Esophagus muscularis mucosa (tissue), 4 donors: ENCODE measurements at regions not wholly inside any gene's neighbourhood (a gene's known extent, or its start where the extent isn't known, plus 50 kb on each side); places are given as distances from the start of the nearest gene placed in this dataset.

Experiments
- DNase-seq: peaks from one replicate; pipeline ENCODE4 v3.0.0-alpha.2; 2017; ENCODE audit errors: extremely low spot score
- H3K27ac ChIP-seq, 4 donors: fragments of 200-600 bp; sonication (generic); replicated peaks in 1 of 4; 1 replicate in 3 of 4; 2 replicates in 1 of 4; pipeline ENCODE4 v1.5.1; 2016 to 2019; ENCODE audit warnings: mild to moderate bottlenecking in 1 of 4
- H3K27me3 ChIP-seq, 4 donors: fragments of 200-600 bp; sonication (generic); one replicate each; pipeline versions ENCODE4 v1.5.1 to v1.6.0; 2016 to 2019
- H3K36me3 ChIP-seq, 4 donors: fragments of 200-600 bp; sonication (generic); one replicate each; pipeline ENCODE4 v1.5.1; 2016 to 2019
- H3K4me1 ChIP-seq, 4 donors: fragments of 200-600 bp; sonication (generic); one replicate each; pipeline ENCODE4 v1.5.1; 2016 to 2019
- H3K4me3 ChIP-seq, 4 donors: fragments of 200-600 bp; sonication (generic); 1 replicate in 2 of 4; 2 replicates in 2 of 4; pipeline ENCODE4 v1.5.1; 2016 to 2019; ENCODE audit warnings: mild to moderate bottlenecking in 4 of 4, moderate library complexity in 1 of 4
- H3K9me3 ChIP-seq, 4 donors: fragments of 200-600 bp; sonication (generic); 1 replicate in 3 of 4; 2 replicates in 1 of 4; pipeline ENCODE4 v1.5.1; 2016 to 2019
- EP300 ChIP-seq: sonication (generic); formaldehyde crosslinking; IDR thresholded peaks from one replicate; pipeline ENCODE4 v1.6.1; 2017; ENCODE audit warnings: antibody characterized with exemption
- POLR2A ChIP-seq: fragments of 450-650 bp; IDR thresholded peaks from one replicate; pipeline ENCODE4 v1.6.1; 2017; ENCODE audit warnings: antibody characterized with exemption, moderate library complexity, mild to moderate bottlenecking, low read depth
- POLR2AphosphoS5 ChIP-seq, 2 donors: sonication (generic); formaldehyde crosslinking; IDR thresholded peaks; one replicate each; pipeline ENCODE4 v1.6.1; 2017; ENCODE audit warnings: antibody characterized with exemption in 2 of 2
- WGBS: methylation state at CpG from one replicate; pipeline ENCODE4 v1.1.5; 2018; 5-methylcytosine and 5-hydroxymethylcytosine counted together
- intact Hi-C: fragments of 100-400 bp; cut with DNase I; formaldehyde crosslinking; loops from one replicate; pipeline ENCODE4 v1.15.1; 2023
- TF ChIP-seq, protein P1 (sequence below), 3 experiments: fragments of 200-600 bp in 2 of 3; fragments of 450-650 bp in 1 of 3; sonication (generic) in 2 of 3; IDR thresholded peaks; one replicate each; pipeline ENCODE4 v1.5.1; 2017 to 2019; ENCODE audit warnings: antibody characterized with exemption in 3 of 3, mild to moderate bottlenecking in 2 of 3, moderate library complexity in 1 of 3

- H3K9me3 ChIP-seq, result no peaks in the 10 kb centered on the region
- intact Hi-C loops, result no loop called here
- no peak overlapping the region for H3K27ac ChIP-seq
- H3K4me1 ChIP-seq, result no peaks in the 10 kb centered on the region
- no peaks in the 10 kb centered on the region for H3K36me3 ChIP-seq
- no peaks in the 10 kb centered on the region for H3K27me3 ChIP-seq
- DNase-seq, result no peak
- TF ChIP-seq EP300 (no peak), POLR2A (no peak), POLR2AphosphoS5 (IDR thresholded peaks at IDR 0.05) (no peak)
- 0% methylated on average over 1 of the region's 1 CpG for WGBS
- H3K4me3 ChIP-seq, result no peak overlapping the region
Measured at GRCh38 chr12:74903522-74903921, 306.1 kb downstream of the KCNC2 start.

- WGBS, result 92% methylated on average over 5 of the region's 5 CpGs
Measured at GRCh38 chr12:74906224-74906623, 303.4 kb downstream of the KCNC2 start.

GRCh38 chr12:74910831-74911230 is 298.8 kb downstream of the KCNC2 start:
- 94% methylated on average over 3 of the region's 3 CpGs for WGBS
- DNase-seq, result no peak

More at GRCh38 chr12:74906224-74906623, 303.4 kb downstream of the KCNC2 start:
- no peak overlapping the region for H3K4me3 ChIP-seq
- H3K36me3 ChIP-seq, result no peaks in the 10 kb centered on the region
- intact Hi-C loops, result no loop called here
- DNase-seq, result no peak
- no peaks in the 10 kb centered on the region for H3K4me1 ChIP-seq
- no peaks in the 10 kb centered on the region for H3K27me3 ChIP-seq
- no peaks in the 10 kb centered on the region for H3K9me3 ChIP-seq
- TF ChIP-seq POLR2A (no peak), POLR2AphosphoS5 (IDR thresholded peaks at IDR 0.05) (no peak)
- TF ChIP-seq, protein P1, sequence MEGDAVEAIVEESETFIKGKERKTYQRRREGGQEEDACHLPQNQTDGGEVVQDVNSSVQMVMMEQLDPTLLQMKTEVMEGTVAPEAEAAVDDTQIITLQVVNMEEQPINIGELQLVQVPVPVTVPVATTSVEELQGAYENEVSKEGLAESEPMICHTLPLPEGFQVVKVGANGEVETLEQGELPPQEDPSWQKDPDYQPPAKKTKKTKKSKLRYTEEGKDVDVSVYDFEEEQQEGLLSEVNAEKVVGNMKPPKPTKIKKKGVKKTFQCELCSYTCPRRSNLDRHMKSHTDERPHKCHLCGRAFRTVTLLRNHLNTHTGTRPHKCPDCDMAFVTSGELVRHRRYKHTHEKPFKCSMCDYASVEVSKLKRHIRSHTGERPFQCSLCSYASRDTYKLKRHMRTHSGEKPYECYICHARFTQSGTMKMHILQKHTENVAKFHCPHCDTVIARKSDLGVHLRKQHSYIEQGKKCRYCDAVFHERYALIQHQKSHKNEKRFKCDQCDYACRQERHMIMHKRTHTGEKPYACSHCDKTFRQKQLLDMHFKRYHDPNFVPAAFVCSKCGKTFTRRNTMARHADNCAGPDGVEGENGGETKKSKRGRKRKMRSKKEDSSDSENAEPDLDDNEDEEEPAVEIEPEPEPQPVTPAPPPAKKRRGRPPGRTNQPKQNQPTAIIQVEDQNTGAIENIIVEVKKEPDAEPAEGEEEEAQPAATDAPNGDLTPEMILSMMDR (IDR thresholded peaks at IDR 0.05), result no peak
- no peak overlapping the region for H3K27ac ChIP-seq

GRCh38 chr12:74914378-74914777 is 295.3 kb downstream of the KCNC2 start:
- H3K27me3 ChIP-seq, result no peaks in the 10 kb centered on the region
- no peaks in the 10 kb centered on the region for H3K4me1 ChIP-seq
- 72% methylated on average over 3 of the region's 3 CpGs for WGBS
- H3K36me3 ChIP-seq, result no peaks in the 10 kb centered on the region
- intact Hi-C loops, result no loop called here
- TF ChIP-seq EP300 (no peak), POLR2A (no peak)
- no peaks in the 10 kb centered on the region for H3K9me3 ChIP-seq
- no peak for DNase-seq
- H3K4me3 ChIP-seq, result no peak overlapping the region
- H3K27ac ChIP-seq, result no peak overlapping the region

More at GRCh38 chr12:74910831-74911230, 298.8 kb downstream of the KCNC2 start:
- Histone ChIP-seq H3K9me3 (no peaks in the 10 kb centered on the region), H3K36me3 (no peaks in the 10 kb centered on the region), H3K4me1 (no peaks in the 10 kb centered on the region), H3K4me3 (no peak overlapping the region), H3K27me3 (no peaks in the 10 kb centered on the region), H3K27ac (no peak overlapping the region)
- TF ChIP-seq, protein P1 (IDR thresholded peaks at IDR 0.05), result no peak
- TF ChIP-seq POLR2A (no peak), POLR2AphosphoS5 (IDR thresholded peaks at IDR 0.05) (no peak), EP300 (no peak)
- intact Hi-C loops, result no loop called here

DNA sequence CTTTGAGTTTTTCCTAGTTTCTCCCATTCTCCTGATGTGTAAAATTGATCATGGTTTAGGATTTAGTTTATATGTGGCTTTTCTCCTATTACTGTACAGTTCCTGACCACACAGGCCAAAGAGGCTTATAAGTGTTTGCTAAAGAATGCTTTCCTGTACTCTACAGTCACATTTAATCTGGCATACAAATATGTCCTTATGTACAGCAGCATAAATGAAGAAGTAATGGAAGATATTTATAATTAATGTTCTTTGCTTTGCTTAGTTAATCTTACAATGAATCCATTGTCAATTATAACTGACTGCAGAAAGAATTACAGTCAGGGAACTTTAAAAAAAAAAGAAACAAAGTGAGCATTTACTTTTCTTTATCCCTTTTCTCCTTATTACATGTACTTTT is 293.9 kb downstream of the KCNC2 start:
- Histone ChIP-seq H3K36me3 (no peaks in the 10 kb centered on the region), H3K9me3 (no peaks in the 10 kb centered on the region), H3K27ac (no peak overlapping the region), H3K27me3 (no peaks in the 10 kb centered on the region), H3K4me1 (no peaks in the 10 kb centered on the region), H3K4me3 (no peak overlapping the region)
- TF ChIP-seq EP300 (no peak), POLR2A (no peak), POLR2AphosphoS5 (IDR thresholded peaks at IDR 0.05) (no peak)
- TF ChIP-seq, protein P1 (IDR thresholded peaks at IDR 0.05), result no peak
- no peak for DNase-seq
- intact Hi-C loops, result no loop called here

- H3K4me1 ChIP-seq, result no peaks in the 10 kb centered on the region
- H3K4me3 ChIP-seq, result no peak overlapping the region
- intact Hi-C loops, result no loop called here
- no peak for TF ChIP-seq POLR2A
- TF ChIP-seq POLR2AphosphoS5 (IDR thresholded peaks at IDR 0.05), result no peak
- no peak for TF ChIP-seq EP300
- TF ChIP-seq, protein P1 (IDR thresholded peaks at IDR 0.05), result no peak
- H3K9me3 ChIP-seq, result no peaks in the 10 kb centered on the region
- H3K27me3 ChIP-seq, result no peaks in the 10 kb centered on the region
- H3K36me3 ChIP-seq, result no peaks in the 10 kb centered on the region
- H3K27ac ChIP-seq, result no peak overlapping the region
- DNase-seq, result no peak
Measured at GRCh38 chr12:74917743-74918142, 291.9 kb downstream of the KCNC2 start.
